Natural killer cell (primary cell): ENCODE measurements at regions not wholly inside any gene's neighbourhood (a gene's known extent, or its start where the extent isn't known, plus 50 kb on each side); places are given as distances from the start of the nearest gene placed in this dataset.

Experiments used
- ATAC-seq, 3 donors: fragments of 150-1000 bp in 2 of 3; fragments of 200-7000 bp in 1 of 3; cut with Tn5 transposase; 1 replicate in 1 of 3; 2 replicates in 2 of 3; pipeline ENCODE4 v1.10.0; 2021; ENCODE audit warnings: mild to moderate bottlenecking in 2 of 3, moderate library complexity in 2 of 3
- DNase-seq, 2 donors: peaks; one replicate each; pipeline versions ENCODE4 v3.0.0 to v3.0.0-alpha.2; 2013 to 2021; ENCODE audit warnings: mixed read lengths in 1 of 2
- H3K27ac ChIP-seq: one replicate; pipeline ENCODE4 v1.5.1; 2013; ENCODE audit warnings: mild to moderate bottlenecking, low read length
- H3K27me3 ChIP-seq: one replicate; pipeline ENCODE4 v1.6.1; 2013; ENCODE audit warnings: low read length; ENCODE audit not compliant: control insufficient read depth, insufficient read depth
- H3K36me3 ChIP-seq: one replicate; pipeline ENCODE4 v1.6.1; 2013; ENCODE audit warnings: low read length; ENCODE audit not compliant: control insufficient read depth, insufficient read depth
- H3K4me1 ChIP-seq: one replicate; pipeline ENCODE4 v1.6.1; 2013; ENCODE audit warnings: low read length; ENCODE audit not compliant: control insufficient read depth, insufficient read depth
- H3K4me3 ChIP-seq: one replicate; pipeline ENCODE4 v1.5.1; 2013; ENCODE audit warnings: low read length
- H3K9me3 ChIP-seq: one replicate; pipeline ENCODE4 v1.6.1; 2013; ENCODE audit warnings: low read length; ENCODE audit not compliant: control insufficient read depth, insufficient read depth
- H3K27ac Mint-ChIP-seq, 2 donors: one replicate each; pipeline ENCODE4 v1.8.0; 2022; ENCODE audit warnings: mild to moderate bottlenecking in 2 of 2, mixed read lengths in 2 of 2, moderate library complexity in 1 of 2
- H3K27me3 Mint-ChIP-seq, 2 donors: one replicate each; pipeline ENCODE4 v1.8.0; 2022; ENCODE audit warnings: low read depth in 2 of 2, mixed read lengths in 2 of 2
- H3K36me3 Mint-ChIP-seq: one replicate; pipeline ENCODE4 v1.8.0; 2022; ENCODE audit warnings: mixed read lengths
- H3K4me1 Mint-ChIP-seq, 2 donors: one replicate each; pipeline ENCODE4 v1.8.0; 2022; ENCODE audit warnings: mixed read lengths in 2 of 2
- H3K4me3 Mint-ChIP-seq: one replicate; pipeline ENCODE4 v1.8.0; 2022; ENCODE audit warnings: mild to moderate bottlenecking, moderate library complexity, mixed read lengths
- H3K9me3 Mint-ChIP-seq, 2 donors: one replicate each; pipeline ENCODE4 v1.8.0; 2022; ENCODE audit warnings: mixed read lengths in 2 of 2
- CTCF ChIP-seq: fragments of 200-600 bp; IDR thresholded peaks from one replicate; pipeline ENCODE4 v1.8.0; 2022; ENCODE audit warnings: antibody characterized with exemption
- WGBS: methylation state at CpG from one replicate; pipeline ENCODE4 v1.1.7; 2013; ENCODE audit warnings: missing lambda C conversion rate; ENCODE audit not compliant: insufficient coverage; 5-methylcytosine and 5-hydroxymethylcytosine counted together
- intact Hi-C: fragments of 100-400 bp; cut with micrococcal nuclease; formaldehyde crosslinking; loops from one replicate; pipeline ENCODE4 v1.14.2; 2022

- H3K27me3 Mint-ChIP-seq: no peaks in the 10 kb centered on the region
- no peak overlapping the region for H3K4me3 Mint-ChIP-seq
- Histone ChIP-seq H3K9me3 (peaks cover 2% of the 10 kb centered on the region), H3K36me3 (no peaks in the 10 kb centered on the region), H3K27ac (no peak overlapping the region), H3K4me3 (no peak overlapping the region), H3K4me1 (no peaks in the 10 kb centered on the region), H3K27me3 (no peaks in the 10 kb centered on the region)
- no peaks in the 10 kb centered on the region for H3K36me3 Mint-ChIP-seq
- DNase-seq: no peak
- intact Hi-C loops: no loop called here
- H3K9me3 Mint-ChIP-seq: peaks cover 4 to 12% of the 10 kb centered on the region in 2 donors
- no peak for ATAC-seq
- H3K4me1 Mint-ChIP-seq: no peaks in the 10 kb centered on the region
- no peak for TF ChIP-seq CTCF
- WGBS: 72% methylated on average over 5 of the region's 5 CpGs
- no peak overlapping the region for H3K27ac Mint-ChIP-seq
These were observed 721.1 kb downstream of the EFNB2 start for GRCh38 chr13:105814219-105814901.

DNA sequence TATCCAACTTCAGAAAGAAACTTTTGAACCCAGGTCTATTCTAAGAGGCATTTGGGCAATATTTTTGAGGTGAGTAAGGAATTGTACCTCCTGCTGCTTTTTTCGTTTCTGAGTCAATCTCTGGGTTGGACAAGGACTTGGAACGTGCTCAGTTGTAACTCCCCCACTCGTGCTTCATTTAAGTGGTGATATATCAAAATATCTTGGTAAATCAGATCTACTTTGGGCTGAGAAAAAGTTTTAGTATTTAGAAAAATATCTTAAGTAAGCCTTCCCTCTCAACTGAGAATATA lies 728.9 kb downstream of the EFNB2 start:
- Histone ChIP-seq H3K36me3 (no peaks in the 10 kb centered on the region), H3K27me3 (no peaks in the 10 kb centered on the region), H3K27ac (no peak overlapping the region), H3K4me3 (no peak overlapping the region), H3K4me1 (no peaks in the 10 kb centered on the region), H3K9me3 (no peaks in the 10 kb centered on the region)
- intact Hi-C loops: no loop called here
- no peak overlapping the region for H3K4me3 Mint-ChIP-seq
- H3K27me3 Mint-ChIP-seq: no peaks in the 10 kb centered on the region
- no peak for TF ChIP-seq CTCF
- no peaks in the 10 kb centered on the region for H3K36me3 Mint-ChIP-seq
- H3K9me3 Mint-ChIP-seq: peaks cover 4 to 17% of the 10 kb centered on the region in 2 donors
- DNase-seq: no peak
- WGBS: 80% methylated on average over 3 of the region's 3 CpGs
- no peak overlapping the region for H3K27ac Mint-ChIP-seq
- H3K4me1 Mint-ChIP-seq: no peaks in the 10 kb centered on the region
- ATAC-seq: no peak

GRCh38 chr13:105805892-105806627 lies 729.4 kb downstream of the EFNB2 start:
- Mint-ChIP-seq H3K4me3 (no peak overlapping the region), H3K9me3 (peaks cover 4 to 17% of the 10 kb centered on the region in 2 donors), H3K27ac (no peak overlapping the region), H3K27me3 (no peaks in the 10 kb centered on the region), H3K36me3 (no peaks in the 10 kb centered on the region), H3K4me1 (no peaks in the 10 kb centered on the region)
- no peak for TF ChIP-seq CTCF
- Histone ChIP-seq H3K9me3 (no peaks in the 10 kb centered on the region), H3K27ac (no peak overlapping the region), H3K36me3 (no peaks in the 10 kb centered on the region), H3K4me3 (no peak overlapping the region), H3K27me3 (no peaks in the 10 kb centered on the region), H3K4me1 (no peaks in the 10 kb centered on the region)
- ATAC-seq: no peak
- WGBS: 90% methylated on average over 4 of the region's 6 CpGs
- no peak for DNase-seq
- intact Hi-C loops: no loop called here
